ENCODE measurements at regions not wholly inside any gene's neighbourhood (a gene's known extent, or its start where the extent isn't known, plus 50 kb on each side); places are given as distances from the start of the nearest gene placed in this dataset.
A peak's percentile ranks its signal among the peaks of the same experiment; 100 is the strongest.

- no peak for DNase-seq
Observed at GRCh38 chr11:57103899-57104605, 77.7 kb upstream of the LRRC55 start.

GRCh38 chr11:57109331-57109730 lies 72.4 kb upstream of the LRRC55 start:
- DNase-seq = no peak

GRCh38 chr11:57111619-57112018 lies 70.1 kb upstream of the LRRC55 start:
- no peak for DNase-seq

- DNase-seq = peak; percentile 79
Observed at GRCh38 chr11:57116654-57117053, 65.1 kb upstream of the LRRC55 start.

- DNase-seq = no peak
Observed at GRCh38 chr11:57120192-57120965, 61.4 kb upstream of the LRRC55 start.

- no peak for DNase-seq
Observed at GRCh38 chr11:57121996-57122395, 59.8 kb upstream of the LRRC55 start.

- DNase-seq = no peak
Observed at GRCh38 chr11:57123590-57123989, 58.2 kb upstream of the LRRC55 start.

GRCh38 chr11:57124505-57124904 lies 57.2 kb upstream of the LRRC55 start:
- DNase-seq = no peak

- peak; percentile 60 for DNase-seq
Observed at GRCh38 chr11:57124917-57125316, 56.8 kb upstream of the LRRC55 start.

- DNase-seq = no peak
Observed at GRCh38 chr11:57126766-57127400, 54.9 kb upstream of the LRRC55 start.

GRCh38 chr11:57131080-57131790 lies 50.5 kb upstream of the LRRC55 start:
- DNase-seq = peak; percentile 79
